Esophagus squamous epithelium (tissue), 4 donors: ENCODE measurements at regions not wholly inside any gene's neighbourhood (a gene's known extent, or its start where the extent isn't known, plus 50 kb on each side); places are given as distances from the start of the nearest gene placed in this dataset.

Experiments
- CTCF ChIP-seq, 6 experiments: fragments of 450-650 bp in 4 of 6; fragments of 200-600 bp in 2 of 6; sonication (generic) in 2 of 6; IDR thresholded peaks; one replicate each; pipeline ENCODE4 v1.5.1; 2016 to 2019; ENCODE audit warnings: antibody characterized with exemption in 6 of 6, mild to moderate bottlenecking in 4 of 6, moderate library complexity in 4 of 6
- POLR2A ChIP-seq, 4 donors: fragments of 450-650 bp; IDR thresholded peaks; one replicate each; pipeline ENCODE4 v1.6.1; 2017; ENCODE audit warnings: antibody characterized with exemption in 4 of 4, mild to moderate bottlenecking in 4 of 4, moderate library complexity in 3 of 4

GRCh38 chr5:30890377-30890776 lies 303.1 kb upstream of the CDH6 start:
- TF ChIP-seq CTCF (IDR thresholded peaks at IDR 0.05) (no peak), POLR2A (IDR thresholded peaks at IDR 0.05) (no peak)
